ENCODE measurements at regions not wholly inside any gene's neighbourhood (a gene's known extent, or its start where the extent isn't known, plus 50 kb on each side); places are given as distances from the start of the nearest gene placed in this dataset.
"Not testable (repeated sequence)": the region's sequence is repeated elsewhere in the genome, so short reads cannot be mapped to it uniquely, and the experiment has no call there.

- FAIRE-seq (no peak), DNase-seq (ENCODE audit: insufficient read length, low spot score) (no peak)
These were observed 60.0 kb upstream of the SERP2 start for GRCh38 chr13:44313674-44314073.

GRCh38 chr13:44314160-44314559 lies 59.5 kb upstream of the SERP2 start:
- peak; percentile 70 for TF ChIP-seq SPI1 (IDR thresholded peaks at IDR 0.05; ENCODE audit: low read depth, low read length)
- not testable (repeated sequence) for FAIRE-seq

More at GRCh38 chr13:44313674-44314073, 60.0 kb upstream of the SERP2 start:
- TF ChIP-seq PAX5 (IDR thresholded peaks at IDR 0.05; ENCODE audit: insufficient read depth, low read length, severe bottlenecking) (no peak), TAF1 (IDR thresholded peaks at IDR 0.05; ENCODE audit: low read depth, low read length) (no peak), POLR2A (IDR thresholded peaks at IDR 0.05; ENCODE audit: low read depth, low read length) (no peak), POLR2AphosphoS5 (IDR thresholded peaks at IDR 0.05; ENCODE audit: low read depth, low read length) (no peak)

GRCh38 chr13:44317752-44318151 lies 55.9 kb upstream of the SERP2 start:
- no peak for FAIRE-seq
- TF ChIP-seq POLR2A (IDR thresholded peaks at IDR 0.05; ENCODE audit: low read depth, low read length), result no peak

More at GRCh38 chr13:44314160-44314559, 59.5 kb upstream of the SERP2 start:
- not testable (repeated sequence) for DNase-seq (ENCODE audit: insufficient read length, low spot score)

GRCh38 chr13:44318161-44318560 lies 55.5 kb upstream of the SERP2 start:
- FAIRE-seq, result no peak
- TF ChIP-seq TAF1 (IDR thresholded peaks at IDR 0.05; ENCODE audit: low read depth, low read length), result no peak
- no peak for DNase-seq (ENCODE audit: insufficient read length, low spot score)

More at GRCh38 chr13:44317752-44318151, 55.9 kb upstream of the SERP2 start:
- DNase-seq (ENCODE audit: insufficient read length, low spot score), result no peak

- no peak for TF ChIP-seq SPI1 (IDR thresholded peaks at IDR 0.05; ENCODE audit: low read depth, low read length)
- no peak for FAIRE-seq
- no peak for DNase-seq (ENCODE audit: insufficient read length, low spot score)
These were observed 53.0 kb upstream of the SERP2 start for GRCh38 chr13:44320611-44321010.

- no peak for FAIRE-seq
- TF ChIP-seq POU2F2 (IDR thresholded peaks at IDR 0.05; ENCODE audit: low read depth, low read length), result no peak
- DNase-seq (ENCODE audit: insufficient read length, low spot score), result no peak
These were observed 51.7 kb upstream of the SERP2 start for GRCh38 chr13:44321961-44322360.

- no peak for TF ChIP-seq SPI1 (IDR thresholded peaks at IDR 0.05; ENCODE audit: low read depth, low read length)
- no peak for TF ChIP-seq POLR2A (IDR thresholded peaks at IDR 0.05; ENCODE audit: low read depth, low read length)
- TF ChIP-seq PAX5 (IDR thresholded peaks at IDR 0.05; ENCODE audit: insufficient read depth, low read length, severe bottlenecking), result no peak
- TF ChIP-seq POLR2AphosphoS5 (IDR thresholded peaks at IDR 0.05; ENCODE audit: low read depth, low read length), result no peak
- no peak for TF ChIP-seq TAF1 (IDR thresholded peaks at IDR 0.05; ENCODE audit: low read depth, low read length)
- TF ChIP-seq POU2F2 (IDR thresholded peaks at IDR 0.05; ENCODE audit: low read depth, low read length), result no peak
- FAIRE-seq, result no peak
- no peak for DNase-seq (ENCODE audit: insufficient read length, low spot score)
These were observed 50.7 kb upstream of the SERP2 start for GRCh38 chr13:44322928-44323327.

- no peak for TF ChIP-seq POLR2A (IDR thresholded peaks at IDR 0.05; ENCODE audit: low read depth, low read length)
- TF ChIP-seq POLR2AphosphoS5 (IDR thresholded peaks at IDR 0.05; ENCODE audit: low read depth, low read length), result no peak
- TF ChIP-seq PAX5 (IDR thresholded peaks at IDR 0.05; ENCODE audit: insufficient read depth, low read length, severe bottlenecking), result no peak
- TF ChIP-seq SPI1 (IDR thresholded peaks at IDR 0.05; ENCODE audit: low read depth, low read length), result no peak
- TF ChIP-seq POU2F2 (IDR thresholded peaks at IDR 0.05; ENCODE audit: low read depth, low read length), result no peak
- no peak for TF ChIP-seq TAF1 (IDR thresholded peaks at IDR 0.05; ENCODE audit: low read depth, low read length)
- DNase-seq (ENCODE audit: insufficient read length, low spot score) (no peak), FAIRE-seq (no peak)
These were observed 49.9 kb upstream of the SERP2 start for GRCh38 chr13:44323754-44324153.
